HG02571 (cell line): ENCODE measurements at regions not wholly inside any gene's neighbourhood (a gene's known extent, or its start where the extent isn't known, plus 50 kb on each side); places are given as distances from the start of the nearest gene placed in this dataset.

ENCODE experiments used
- ATAC-seq: cut with Tn5 transposase; IDR thresholded peaks from one replicate; pipeline ENCODE4 v1.9.1; 2021; ENCODE audit warnings: mild to moderate bottlenecking, moderate library complexity; ENCODE audit not compliant: unreplicated experiment

- ATAC-seq: peak; percentile 69
These were observed 63.2 kb upstream of the TNIP3 start for GRCh38 chr4:121227341-121227792.

- ATAC-seq: no peak
These were observed 62.2 kb upstream of the TNIP3 start for GRCh38 chr4:121226362-121226761.

- no peak for ATAC-seq
These were observed 57.5 kb upstream of the TNIP3 start for GRCh38 chr4:121221608-121222007.

GRCh38 chr4:121221201-121221600 lies 57.1 kb upstream of the TNIP3 start:
- ATAC-seq: no peak

GRCh38 chr4:121220698-121221097 lies 56.6 kb upstream of the TNIP3 start:
- ATAC-seq: no peak

- ATAC-seq: no peak
These were observed 55.1 kb upstream of the TNIP3 start for GRCh38 chr4:121219227-121219626.

- no peak for ATAC-seq
These were observed 53.2 kb upstream of the TNIP3 start for GRCh38 chr4:121217351-121217750.

GRCh38 chr4:121216461-121216860 lies 52.3 kb upstream of the TNIP3 start:
- ATAC-seq: no peak

GRCh38 chr4:121213940-121214339 lies 49.8 kb upstream of the TNIP3 start:
- no peak for ATAC-seq
